ENCODE measurements at regions not wholly inside any gene's neighbourhood (a gene's known extent, or its start where the extent isn't known, plus 50 kb on each side); places are given as distances from the start of the nearest gene placed in this dataset.

DNA sequence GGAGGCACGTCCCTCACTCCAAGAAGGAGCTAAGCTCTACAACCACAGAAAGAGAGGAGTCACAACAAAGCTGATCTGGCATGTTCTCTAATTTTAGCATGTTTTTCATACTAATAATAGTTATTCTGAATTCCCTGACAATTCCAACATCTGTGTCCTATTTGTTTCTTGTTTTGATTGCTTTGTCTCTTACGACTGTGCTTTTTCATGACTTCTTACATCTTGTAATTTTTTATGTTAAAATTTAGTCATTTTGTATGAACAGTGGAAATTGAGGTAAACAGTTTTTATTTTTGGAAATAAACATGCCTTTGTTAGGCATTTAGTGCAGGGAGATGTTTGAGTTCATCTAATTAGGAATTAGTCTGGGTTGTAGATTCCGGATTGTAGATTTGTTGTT is 668.1 kb upstream of the EDIL3 start:
- no peak overlapping the region for H3K4me3 ChIP-seq
- no peaks in the 10 kb centered on the region for H3K36me3 ChIP-seq
- no peak overlapping the region for H3K27ac ChIP-seq
- no peaks in the 10 kb centered on the region for H3K9me3 ChIP-seq
- ATAC-seq: no peak
- 37 to 65% methylated on average over 3 of the region's 3 CpGs for WGBS, 2 donors (ENCODE audit: low coverage in 1 of 2)
- no peak for TF ChIP-seq POLR2AphosphoS5 (IDR thresholded peaks at IDR 0.05)
- TF ChIP-seq, protein P1, sequence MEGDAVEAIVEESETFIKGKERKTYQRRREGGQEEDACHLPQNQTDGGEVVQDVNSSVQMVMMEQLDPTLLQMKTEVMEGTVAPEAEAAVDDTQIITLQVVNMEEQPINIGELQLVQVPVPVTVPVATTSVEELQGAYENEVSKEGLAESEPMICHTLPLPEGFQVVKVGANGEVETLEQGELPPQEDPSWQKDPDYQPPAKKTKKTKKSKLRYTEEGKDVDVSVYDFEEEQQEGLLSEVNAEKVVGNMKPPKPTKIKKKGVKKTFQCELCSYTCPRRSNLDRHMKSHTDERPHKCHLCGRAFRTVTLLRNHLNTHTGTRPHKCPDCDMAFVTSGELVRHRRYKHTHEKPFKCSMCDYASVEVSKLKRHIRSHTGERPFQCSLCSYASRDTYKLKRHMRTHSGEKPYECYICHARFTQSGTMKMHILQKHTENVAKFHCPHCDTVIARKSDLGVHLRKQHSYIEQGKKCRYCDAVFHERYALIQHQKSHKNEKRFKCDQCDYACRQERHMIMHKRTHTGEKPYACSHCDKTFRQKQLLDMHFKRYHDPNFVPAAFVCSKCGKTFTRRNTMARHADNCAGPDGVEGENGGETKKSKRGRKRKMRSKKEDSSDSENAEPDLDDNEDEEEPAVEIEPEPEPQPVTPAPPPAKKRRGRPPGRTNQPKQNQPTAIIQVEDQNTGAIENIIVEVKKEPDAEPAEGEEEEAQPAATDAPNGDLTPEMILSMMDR (IDR thresholded peaks at IDR 0.05): no peak
- no peaks in the 10 kb centered on the region for H3K27me3 ChIP-seq
- H3K4me1 ChIP-seq: no peaks in the 10 kb centered on the region

DNA sequence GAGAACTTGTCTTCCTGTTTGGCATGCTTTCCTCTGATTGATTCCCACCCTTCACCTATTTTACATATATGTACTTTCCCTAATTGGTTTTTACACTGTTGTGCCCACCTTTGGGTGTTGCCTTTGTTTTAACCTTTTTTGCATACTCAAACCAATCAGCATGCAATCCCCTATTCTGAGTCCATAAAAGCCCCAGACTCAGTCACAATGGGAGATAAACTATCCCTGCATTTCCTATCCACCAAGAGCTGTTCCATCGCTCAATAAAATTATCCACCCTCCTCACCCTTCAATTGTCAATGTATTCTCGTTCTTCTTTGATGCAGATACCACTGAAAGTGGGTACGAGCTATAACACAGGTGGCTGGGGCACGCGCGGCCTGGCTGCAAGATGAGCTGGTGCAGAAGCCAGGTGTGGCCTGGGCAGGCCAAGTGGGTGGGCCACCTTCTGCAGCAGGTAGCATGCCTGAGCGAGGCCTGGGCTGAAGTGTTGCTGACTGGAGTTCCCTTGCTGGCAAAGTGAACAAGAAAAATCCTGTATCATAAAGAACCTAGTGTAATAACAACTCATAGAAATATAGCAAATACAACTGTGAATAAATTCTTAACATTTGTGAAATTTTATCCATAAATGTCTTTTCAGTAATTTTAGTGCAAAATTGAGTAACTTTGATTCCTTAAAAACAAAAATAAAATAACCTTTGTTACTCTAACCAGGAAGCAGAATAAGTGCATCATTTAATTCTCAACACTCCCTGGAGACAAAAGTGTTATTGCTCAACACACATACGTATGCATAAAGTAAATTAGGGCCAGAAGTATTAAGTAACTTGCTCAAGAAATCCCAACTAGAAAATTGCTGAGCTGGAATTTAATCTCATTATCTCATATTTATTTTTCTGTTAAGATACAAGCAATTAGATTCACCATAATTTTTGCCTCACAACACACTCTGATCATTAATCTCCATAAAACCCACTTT is 685.3 kb upstream of the EDIL3 start:
- no peak overlapping the region for H3K27ac ChIP-seq
- TF ChIP-seq, protein P1 (IDR thresholded peaks at IDR 0.05): no peak
- TF ChIP-seq EP300 (IDR thresholded peaks at IDR 0.05): no peak
- TF ChIP-seq POLR2AphosphoS5 (IDR thresholded peaks at IDR 0.05): no peak
- TF ChIP-seq POLR2A (IDR thresholded peaks at IDR 0.05): no peak
- 88 to 95% methylated on average over 8 of the region's 8 CpGs for WGBS, 2 donors (ENCODE audit: low coverage in 1 of 2)
- no peaks in the 10 kb centered on the region for H3K27me3 ChIP-seq
- no peaks in the 10 kb centered on the region for H3K9me3 ChIP-seq
- H3K4me3 ChIP-seq: no peak overlapping the region
- H3K36me3 ChIP-seq: no peaks in the 10 kb centered on the region
- no peak for ATAC-seq
- H3K4me1 ChIP-seq: no peaks in the 10 kb centered on the region

DNA sequence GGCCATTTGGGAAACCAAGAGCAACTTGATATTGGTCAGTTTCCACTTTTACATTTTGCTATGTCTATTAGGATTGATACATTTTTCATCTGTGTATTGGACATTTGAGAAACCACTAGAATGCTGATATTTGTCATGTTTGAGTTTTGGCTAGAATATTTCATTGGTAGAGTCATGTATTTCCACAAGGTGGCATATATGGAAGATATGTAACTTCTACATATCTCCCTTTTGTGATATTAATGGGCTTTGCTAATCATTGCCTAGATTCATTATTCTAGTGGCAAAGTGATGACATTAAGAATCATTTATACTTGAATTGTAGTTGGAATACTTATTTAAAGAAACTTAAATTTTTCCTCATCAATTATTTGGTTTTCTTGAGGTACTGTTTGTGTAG is 692.9 kb upstream of the EDIL3 start:
- TF ChIP-seq POLR2A (IDR thresholded peaks at IDR 0.05) (no peak), POLR2AphosphoS5 (IDR thresholded peaks at IDR 0.05) (no peak), EP300 (IDR thresholded peaks at IDR 0.05) (no peak)
- TF ChIP-seq, protein P1 (IDR thresholded peaks at IDR 0.05): no peak
- Histone ChIP-seq H3K9me3 (no peaks in the 10 kb centered on the region), H3K4me1 (no peaks in the 10 kb centered on the region), H3K27me3 (no peaks in the 10 kb centered on the region), H3K4me3 (no peak overlapping the region), H3K36me3 (no peaks in the 10 kb centered on the region), H3K27ac (no peak overlapping the region)
- no peak for ATAC-seq

DNA sequence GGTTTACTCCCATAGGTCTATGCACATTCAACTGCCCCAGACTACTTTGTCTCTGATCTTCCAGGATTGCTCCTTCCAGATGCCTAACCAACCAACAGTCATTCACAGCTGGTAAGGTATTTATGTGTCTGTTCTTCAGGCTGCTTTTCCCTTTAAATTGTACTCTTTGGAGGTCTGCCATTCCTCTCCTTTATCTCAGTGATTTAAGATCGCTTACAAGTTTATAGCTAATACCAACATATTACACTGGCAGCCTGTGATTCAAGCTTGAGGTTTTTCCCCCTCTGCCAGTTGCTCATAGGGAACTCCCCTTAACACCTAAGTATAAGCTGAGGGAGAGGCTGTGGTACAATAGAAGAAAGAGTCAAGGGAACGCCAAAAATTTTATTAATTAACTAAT is 711.7 kb upstream of the EDIL3 start:
- no peaks in the 10 kb centered on the region for H3K9me3 ChIP-seq
- no peaks in the 10 kb centered on the region for H3K4me1 ChIP-seq
- ATAC-seq: no peak
- H3K27me3 ChIP-seq: no peaks in the 10 kb centered on the region
- TF ChIP-seq EP300 (IDR thresholded peaks at IDR 0.05) (no peak), POLR2A (IDR thresholded peaks at IDR 0.05) (no peak)
- no peaks in the 10 kb centered on the region for H3K36me3 ChIP-seq
- no peak overlapping the region for H3K27ac ChIP-seq
- no peak overlapping the region for H3K4me3 ChIP-seq
- 68 to 83% methylated on average over 2 of the region's 2 CpGs for WGBS, 2 donors (ENCODE audit: low coverage in 1 of 2)

DNA sequence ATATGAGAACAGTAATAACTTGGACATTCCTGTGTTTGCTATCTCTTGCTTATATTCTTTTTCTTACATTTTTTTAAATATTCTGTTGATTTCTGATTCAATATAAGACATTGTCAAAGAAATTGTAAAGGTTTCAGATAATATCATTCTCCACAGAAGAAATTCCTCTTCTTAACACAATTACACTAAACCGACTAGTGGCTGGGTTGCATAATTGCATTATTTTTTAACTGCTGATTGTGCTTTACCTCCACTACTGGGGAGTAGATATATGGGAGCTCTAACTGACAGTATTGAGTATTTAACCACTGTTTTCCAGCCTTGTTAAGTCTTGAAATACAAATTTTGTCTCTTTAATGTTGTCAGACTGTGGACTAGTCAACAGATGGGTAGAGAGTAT is 723.8 kb upstream of the EDIL3 start:
- 25 to 62% methylated on average over 1 of the region's 1 CpG for WGBS, 2 donors (ENCODE audit: low coverage in 1 of 2)
- Histone ChIP-seq H3K27me3 (no peaks in the 10 kb centered on the region), H3K9me3 (no peaks in the 10 kb centered on the region), H3K4me3 (no peak overlapping the region), H3K27ac (no peak overlapping the region), H3K4me1 (no peaks in the 10 kb centered on the region), H3K36me3 (no peaks in the 10 kb centered on the region)
- no peak for TF ChIP-seq POLR2A (IDR thresholded peaks at IDR 0.05)
- TF ChIP-seq POLR2AphosphoS5 (IDR thresholded peaks at IDR 0.05): no peak
- no peak for TF ChIP-seq EP300 (IDR thresholded peaks at IDR 0.05)
- TF ChIP-seq, protein P1 (IDR thresholded peaks at IDR 0.05): no peak
- no peak for ATAC-seq

Data from gastroesophageal sphincter (tissue), 4 donors.